H9 (cell line): ENCODE measurements at regions not wholly inside any gene's neighbourhood (a gene's known extent, or its start where the extent isn't known, plus 50 kb on each side); places are given as distances from the start of the nearest gene placed in this dataset.

Source experiments
- DNase-seq: peaks from one replicate; pipeline ENCODE4 v3.0.0-alpha.2; 2017
- H2AFZ ChIP-seq: one replicate; pipeline ENCODE4 v1.6.1; 2013; ENCODE audit warnings: mild to moderate bottlenecking, low read length, control low read depth, moderate library complexity
- H2AK5ac ChIP-seq: 2 replicates; pipeline ENCODE4 v1.6.1; 2013; ENCODE audit warnings: low read length, control low read depth, mixed read lengths; ENCODE audit not compliant: insufficient read length
- H2BK120ac ChIP-seq: one replicate; pipeline ENCODE4 v1.6.1; 2013; ENCODE audit warnings: low read depth, mild to moderate bottlenecking, low read length, control low read depth, inconsistent platforms; ENCODE audit not compliant: poor library complexity, severe bottlenecking
- H2BK12ac ChIP-seq: 2 replicates; pipeline ENCODE4 v1.6.1; 2013; ENCODE audit warnings: low read length, control low read depth, mixed read lengths, low read depth; ENCODE audit not compliant: insufficient read length
- H2BK15ac ChIP-seq: 2 replicates; pipeline ENCODE4 v1.6.1; 2013; ENCODE audit warnings: low read depth, low read length, control low read depth
- H2BK20ac ChIP-seq: one replicate; pipeline ENCODE4 v1.6.1; 2013; ENCODE audit warnings: low read depth, mild to moderate bottlenecking, low read length, control low read depth, inconsistent platforms; ENCODE audit not compliant: poor library complexity, severe bottlenecking
- H2BK5ac ChIP-seq: 2 replicates; pipeline ENCODE4 v1.6.1; 2013; ENCODE audit warnings: low read length, control low read depth, mixed read lengths; ENCODE audit not compliant: insufficient read length
- H3K14ac ChIP-seq: 2 replicates; pipeline ENCODE4 v1.6.1; 2013; ENCODE audit warnings: low read length, control low read depth; ENCODE audit not compliant: insufficient read depth
- H3K18ac ChIP-seq: 2 replicates; pipeline ENCODE4 v1.6.1; 2013; ENCODE audit warnings: low read depth, mild to moderate bottlenecking, mixed read lengths, low read length, control low read depth; ENCODE audit not compliant: insufficient read length
- H3K23ac ChIP-seq: 2 replicates; pipeline ENCODE4 v1.6.1; 2013; ENCODE audit warnings: low read length, control low read depth, mixed read lengths, low read depth; ENCODE audit not compliant: insufficient read length
- H3K23me2 ChIP-seq: 2 replicates; pipeline ENCODE4 v1.6.1; 2013; ENCODE audit warnings: low read depth, mild to moderate bottlenecking, mixed read lengths, low read length, control low read depth; ENCODE audit not compliant: insufficient read length, poor library complexity, severe bottlenecking
- H3K27ac ChIP-seq: 2 replicates; pipeline ENCODE4 v1.5.1; 2013; ENCODE audit warnings: low read length, control low read depth, mixed read lengths, low read depth; ENCODE audit not compliant: insufficient read length
- H3K27me3 ChIP-seq: 2 replicates; pipeline ENCODE4 v1.6.1; 2013; ENCODE audit warnings: low read length, control low read depth, inconsistent platforms; ENCODE audit not compliant: insufficient read depth
- H3K4ac ChIP-seq: 2 replicates; pipeline ENCODE4 v1.6.1; 2013; ENCODE audit warnings: low read depth, mild to moderate bottlenecking, control low read depth, inconsistent platforms, low read length, moderate library complexity
- H3K4me1 ChIP-seq: 2 replicates; pipeline ENCODE4 v1.6.1; 2013; ENCODE audit warnings: low read length, control low read depth, inconsistent platforms; ENCODE audit not compliant: insufficient read depth
- H3K4me2 ChIP-seq: 2 replicates; pipeline ENCODE4 v1.6.1; 2013; ENCODE audit warnings: low read length, control low read depth, mixed read lengths; ENCODE audit not compliant: insufficient read length, insufficient read depth
- H3K56ac ChIP-seq: 2 replicates; pipeline ENCODE4 v1.6.1; 2013; ENCODE audit warnings: low read depth, mild to moderate bottlenecking, mixed read lengths, low read length, control low read depth; ENCODE audit not compliant: insufficient read length
- H3K79me1 ChIP-seq: 2 replicates; pipeline ENCODE4 v1.6.1; 2013; ENCODE audit warnings: low read depth, mild to moderate bottlenecking, moderate library complexity, low read length, control low read depth, inconsistent platforms; ENCODE audit not compliant: insufficient read depth, poor library complexity, severe bottlenecking
- H3K79me2 ChIP-seq: 2 replicates; pipeline ENCODE4 v1.6.1; 2013; ENCODE audit warnings: low read length, control low read depth, inconsistent platforms; ENCODE audit not compliant: insufficient read depth
- H3K9ac ChIP-seq: 2 replicates; pipeline ENCODE4 v1.6.1; 2013; ENCODE audit warnings: low read length, control low read depth, mixed read lengths; ENCODE audit not compliant: insufficient read length; ENCODE audit errors: extremely low read depth
- H3K9me3 ChIP-seq: one replicate; pipeline ENCODE4 v1.6.1; 2013; ENCODE audit warnings: low read depth, low read length, inconsistent platforms; ENCODE audit not compliant: control insufficient read depth
- H3T11ph ChIP-seq: one replicate; pipeline ENCODE4 v1.6.1; 2013; ENCODE audit warnings: mild to moderate bottlenecking, low read length, control low read depth, inconsistent platforms
- H4K20me1 ChIP-seq: one replicate; pipeline ENCODE4 v1.6.1; 2013; ENCODE audit not compliant: control insufficient read depth, insufficient read length, insufficient read depth
- H4K5ac ChIP-seq: 2 replicates; pipeline ENCODE4 v1.6.1; 2013; ENCODE audit warnings: low read depth, mild to moderate bottlenecking, mixed read lengths, low read length, control low read depth; ENCODE audit not compliant: insufficient read length
- H4K8ac ChIP-seq: replicated peaks from 2 replicates; pipeline ENCODE4 v1.6.1; 2013; ENCODE audit warnings: low read length, control low read depth, mixed read lengths, low read depth; ENCODE audit not compliant: insufficient read length
- H4K91ac ChIP-seq: 2 replicates; pipeline ENCODE4 v1.6.1; 2013; ENCODE audit warnings: low read depth, mild to moderate bottlenecking, moderate library complexity, mixed read lengths, low read length, control low read depth; ENCODE audit not compliant: insufficient read length
- H3K27ac Mint-ChIP-seq, 3 experiments: 2 replicates in 2 of 3; 3 replicates in 1 of 3; pipeline ENCODE4 v1.8.0; 2020 to 2021; ENCODE audit warnings: mixed read lengths in 3 of 3, mild to moderate bottlenecking in 1 of 3, moderate library complexity in 1 of 3
- H3K27me3 Mint-ChIP-seq: 2 replicates; pipeline ENCODE4 v1.8.0; 2021; ENCODE audit warnings: low read depth, mild to moderate bottlenecking, moderate library complexity, mixed read lengths
- H3K36me3 Mint-ChIP-seq, 3 experiments: 2 replicates in 2 of 3; 3 replicates in 1 of 3; pipeline ENCODE4 v1.8.0; 2020 to 2021; ENCODE audit warnings: low read depth in 3 of 3, mixed read lengths in 3 of 3; ENCODE audit not compliant: insufficient read depth in 1 of 3
- H3K4me1 Mint-ChIP-seq, 2 experiments: 2 replicates each; pipeline ENCODE4 v1.8.0; 2020; ENCODE audit warnings: mixed read lengths in 2 of 2
- H3K4me3 Mint-ChIP-seq, 2 experiments: 2 replicates in 1 of 2; 3 replicates in 1 of 2; pipeline ENCODE4 v1.8.0; 2020 to 2021; ENCODE audit warnings: mild to moderate bottlenecking in 2 of 2, mixed read lengths in 2 of 2, moderate library complexity in 1 of 2
- H3K9me3 Mint-ChIP-seq, 2 experiments: 2 replicates in 1 of 2; 3 replicates in 1 of 2; pipeline ENCODE4 v1.8.0; 2020; ENCODE audit warnings: mild to moderate bottlenecking in 2 of 2, mixed read lengths in 2 of 2, moderate library complexity in 1 of 2
- WGBS: extraction: QIAGEN DNeasy Blood & Tissue Kit; methylation state at CpG from one replicate; pipeline ENCODE4 v1.1.7; 2013; ENCODE audit warnings: missing lambda C conversion rate, low lambda C conversion rate, mixed read lengths; ENCODE audit not compliant: insufficient read length; ENCODE audit errors: extremely low coverage; 5-methylcytosine and 5-hydroxymethylcytosine counted together
- TF ChIP-seq, protein P1 (sequence below): fragments of 200-600 bp; sonication (generic); conservative IDR thresholded peaks from 3 replicates; pipeline ENCODE4 v1.8.0; 2021; ENCODE audit warnings: antibody characterized with exemption, mild to moderate bottlenecking

DNA sequence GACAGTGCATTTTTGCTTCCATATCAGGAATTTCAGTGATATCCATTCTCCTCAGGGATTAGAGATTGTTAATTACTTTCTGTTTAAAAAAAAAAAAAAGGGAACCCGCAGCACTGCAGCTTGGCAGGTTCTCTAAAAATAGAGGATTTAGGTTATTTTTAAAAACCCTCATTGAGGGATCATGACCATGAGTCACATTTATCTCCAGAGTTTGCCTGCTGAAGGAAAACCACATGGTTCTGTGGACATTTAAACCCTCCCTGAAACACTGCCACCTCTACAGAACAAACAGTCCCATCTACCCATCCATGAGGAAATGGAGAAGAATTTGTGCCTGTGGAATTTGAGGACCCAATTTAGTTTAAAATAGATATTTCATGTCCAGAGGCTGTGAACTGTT lies 66.2 kb upstream of the UBE2E1 start:
- Histone ChIP-seq H2AK5ac (no peak overlapping the region), H4K91ac (no peak overlapping the region), H3T11ph (no peak overlapping the region), H2BK15ac (no peak overlapping the region), H4K8ac (no peak overlapping the region), H3K9me3 (no peaks in the 10 kb centered on the region), H3K4ac (no peak overlapping the region), H3K27ac (no peak overlapping the region), H2BK20ac (peak overlapping the region; percentile 60), H3K23ac (no peak overlapping the region), H3K18ac (no peak overlapping the region), H3K56ac (no peak overlapping the region), H3K14ac (no peak overlapping the region), H3K23me2 (peaks cover 3% of the 10 kb centered on the region), H2BK12ac (no peak overlapping the region), H3K9ac (no peak overlapping the region), H3K27me3 (peaks cover 19% of the 10 kb centered on the region; the same call in 1 of the 2 replicates), H4K20me1 (no peaks in the 10 kb centered on the region), H2AFZ (no peak overlapping the region), H3K4me1 (peaks cover 19% of the 10 kb centered on the region), H2BK120ac (no peak overlapping the region), H4K5ac (no peak overlapping the region), H2BK5ac (no peak overlapping the region), H3K79me2 (no peaks in the 10 kb centered on the region), H3K79me1 (no peaks in the 10 kb centered on the region), H3K4me2 (no peak overlapping the region)
- Mint-ChIP-seq H3K4me3 (no peak overlapping the region), H3K4me1 (peaks cover 61 to 73% of the 10 kb centered on the region in 2 experiments), H3K36me3 (no peaks in the 10 kb centered on the region), H3K27ac (no peak overlapping the region; a peak in 1 of 7 replicates), H3K9me3 (no peaks in the 10 kb centered on the region; a peak in 2 of 5 replicates), H3K27me3 (peaks cover 42% of the 10 kb centered on the region)
- TF ChIP-seq, protein P1, sequence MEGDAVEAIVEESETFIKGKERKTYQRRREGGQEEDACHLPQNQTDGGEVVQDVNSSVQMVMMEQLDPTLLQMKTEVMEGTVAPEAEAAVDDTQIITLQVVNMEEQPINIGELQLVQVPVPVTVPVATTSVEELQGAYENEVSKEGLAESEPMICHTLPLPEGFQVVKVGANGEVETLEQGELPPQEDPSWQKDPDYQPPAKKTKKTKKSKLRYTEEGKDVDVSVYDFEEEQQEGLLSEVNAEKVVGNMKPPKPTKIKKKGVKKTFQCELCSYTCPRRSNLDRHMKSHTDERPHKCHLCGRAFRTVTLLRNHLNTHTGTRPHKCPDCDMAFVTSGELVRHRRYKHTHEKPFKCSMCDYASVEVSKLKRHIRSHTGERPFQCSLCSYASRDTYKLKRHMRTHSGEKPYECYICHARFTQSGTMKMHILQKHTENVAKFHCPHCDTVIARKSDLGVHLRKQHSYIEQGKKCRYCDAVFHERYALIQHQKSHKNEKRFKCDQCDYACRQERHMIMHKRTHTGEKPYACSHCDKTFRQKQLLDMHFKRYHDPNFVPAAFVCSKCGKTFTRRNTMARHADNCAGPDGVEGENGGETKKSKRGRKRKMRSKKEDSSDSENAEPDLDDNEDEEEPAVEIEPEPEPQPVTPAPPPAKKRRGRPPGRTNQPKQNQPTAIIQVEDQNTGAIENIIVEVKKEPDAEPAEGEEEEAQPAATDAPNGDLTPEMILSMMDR, result no peak
- WGBS, result no CpG with 5 or more reads among the region's 1 CpG
- DNase-seq, result no peak
